ENCODE measurements at regions not wholly inside any gene's neighbourhood (a gene's known extent, or its start where the extent isn't known, plus 50 kb on each side); places are given as distances from the start of the nearest gene placed in this dataset.

DNA sequence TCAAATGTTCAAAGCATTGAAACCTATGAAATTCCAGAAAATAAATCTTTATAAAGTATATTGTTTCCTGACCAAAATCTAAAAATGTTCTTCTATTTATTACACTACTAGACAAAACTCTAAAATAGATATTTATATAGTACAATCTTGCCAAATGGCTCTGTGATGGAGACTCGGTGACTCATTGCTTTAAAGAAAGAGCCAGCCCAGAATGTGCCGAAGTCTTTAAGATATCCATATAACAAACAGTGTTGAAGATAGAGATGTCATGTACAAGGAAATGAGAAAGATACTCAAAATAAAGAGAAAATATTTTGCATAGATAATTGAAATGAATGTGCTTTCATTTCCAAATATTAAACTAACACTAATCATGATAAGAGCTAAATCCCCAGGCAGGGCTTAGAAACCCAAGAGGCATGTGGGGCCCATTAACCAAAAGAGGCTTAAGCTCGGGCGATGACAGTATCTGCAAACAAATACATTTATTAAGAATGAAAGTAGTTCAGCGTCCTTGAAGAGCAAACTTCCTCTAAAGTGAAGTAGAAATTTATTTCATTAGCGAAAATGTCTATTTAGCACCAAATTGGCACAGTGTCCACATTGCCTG lies 102.1 kb upstream of the FAM9B start:
- H3K36me3 ChIP-seq: no peaks in the 10 kb centered on the region
- peaks cover 0 to 3% (median 0%) of the 10 kb centered on the region in 3 donors for H3K27me3 ChIP-seq
- H3K4me3 ChIP-seq: no peak overlapping the region
- no peak for TF ChIP-seq CTCF (IDR thresholded peaks at IDR 0.05)
- no peak for TF ChIP-seq POLR2AphosphoS5 (IDR thresholded peaks at IDR 0.05)
- TF ChIP-seq EP300 (IDR thresholded peaks at IDR 0.05): no peak
- TF ChIP-seq POLR2A (IDR thresholded peaks at IDR 0.05): no peak
- no peaks in the 10 kb centered on the region for H3K9me3 ChIP-seq
- H3K4me1 ChIP-seq: no peaks in the 10 kb centered on the region
- intact Hi-C loops (cut with DNase I): no loop called here
- no peak overlapping the region for H3K27ac ChIP-seq
- WGBS, 2 donors: 64 to 76% methylated on average over 6 of the region's 6 CpGs
- no peak for DNase-seq

DNA sequence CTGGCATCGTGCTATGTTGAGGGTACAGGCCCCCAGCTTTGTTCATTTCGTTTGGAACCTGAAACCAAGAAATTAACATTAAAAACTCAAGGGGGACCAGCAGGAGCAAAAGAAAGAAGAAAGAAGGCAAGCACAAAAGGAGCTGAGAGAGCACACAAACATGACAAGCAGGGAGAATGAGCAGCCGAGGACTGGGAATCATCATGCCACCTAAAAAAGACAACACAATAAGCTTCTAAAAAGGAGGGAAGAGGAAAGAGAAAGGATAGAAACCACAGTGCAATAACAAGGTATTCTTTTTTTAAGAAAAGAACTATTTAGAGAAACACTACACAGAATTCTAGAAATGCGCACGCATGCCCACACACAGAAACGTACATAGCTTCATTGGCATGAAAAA lies 103.2 kb upstream of the FAM9B start:
- 89 to 91% methylated on average over 6 of the region's 6 CpGs for WGBS, 2 donors
- TF ChIP-seq EP300 (IDR thresholded peaks at IDR 0.05): no peak
- TF ChIP-seq POLR2AphosphoS5 (IDR thresholded peaks at IDR 0.05): peak in 2 of 4 donors; percentile 54 to 68
- Histone ChIP-seq H3K27ac (no peak overlapping the region), H3K9me3 (no peaks in the 10 kb centered on the region), H3K27me3 (peaks cover 0 to 3% (median 0%) of the 10 kb centered on the region in 3 donors), H3K4me1 (no peaks in the 10 kb centered on the region), H3K4me3 (no peak overlapping the region), H3K36me3 (no peaks in the 10 kb centered on the region)
- intact Hi-C loops (cut with DNase I): no loop called here
- no peak for DNase-seq

GRCh38 chrX:9141496-9141895 lies 107.6 kb upstream of the FAM9B start:
- intact Hi-C loops (cut with DNase I): no loop called here
- H3K4me1 ChIP-seq: no peaks in the 10 kb centered on the region
- no peak overlapping the region for H3K27ac ChIP-seq
- no peak overlapping the region for H3K4me3 ChIP-seq
- H3K36me3 ChIP-seq: no peaks in the 10 kb centered on the region
- no peaks in the 10 kb centered on the region for H3K9me3 ChIP-seq
- WGBS, 2 donors: 59 to 83% methylated on average over 2 of the region's 2 CpGs
- H3K27me3 ChIP-seq: peaks cover 0 to 3% (median 0%) of the 10 kb centered on the region in 3 donors
- TF ChIP-seq EP300 (IDR thresholded peaks at IDR 0.05) (no peak), POLR2AphosphoS5 (IDR thresholded peaks at IDR 0.05) (no peak)
- no peak for DNase-seq

- intact Hi-C loops (cut with DNase I): no loop called here
- no peak overlapping the region for H3K27ac ChIP-seq
- H3K36me3 ChIP-seq: no peaks in the 10 kb centered on the region
- WGBS, 2 donors: 70% methylated on average over 13 of the region's 13 CpGs
- DNase-seq: no peak
- TF ChIP-seq CTCF (IDR thresholded peaks at IDR 0.05) (no peak), EP300 (IDR thresholded peaks at IDR 0.05) (no peak), POLR2AphosphoS5 (IDR thresholded peaks at IDR 0.05) (no peak), POLR2A (IDR thresholded peaks at IDR 0.05) (no peak)
- no peak overlapping the region for H3K4me3 ChIP-seq
- peaks cover 0 to 12% (median 10%) of the 10 kb centered on the region in 4 donors for H3K4me1 ChIP-seq
- peaks cover 0 to 3% (median 0%) of the 10 kb centered on the region in 3 donors for H3K27me3 ChIP-seq
- H3K9me3 ChIP-seq: no peaks in the 10 kb centered on the region
Measured at GRCh38 chrX:9144701-9145241, 110.8 kb upstream of the FAM9B start.

DNA sequence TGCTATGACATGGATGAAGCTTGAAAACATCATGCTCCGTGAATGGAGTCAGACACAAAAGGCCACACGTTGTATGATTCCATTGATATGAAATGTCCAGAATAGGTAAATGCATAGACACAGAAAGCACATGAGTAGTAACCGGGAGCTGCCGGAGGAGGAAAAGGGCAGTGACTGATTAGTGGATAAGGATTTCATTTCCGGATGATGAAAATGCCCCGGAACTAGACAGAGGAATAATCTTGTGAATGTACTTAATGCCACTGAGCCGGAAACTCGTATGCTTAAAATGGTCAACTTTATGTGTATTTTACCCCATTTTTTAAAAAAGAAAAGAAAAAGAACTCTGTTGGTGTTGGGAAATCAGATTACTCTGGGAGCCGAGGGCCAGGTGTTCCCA lies 112.7 kb upstream of the FAM9B start:
- Histone ChIP-seq H3K4me3 (no peak overlapping the region), H3K27me3 (no peaks in the 10 kb centered on the region), H3K36me3 (no peaks in the 10 kb centered on the region), H3K9me3 (no peaks in the 10 kb centered on the region), H3K27ac (no peak overlapping the region), H3K4me1 (peaks cover 0 to 12% (median 10%) of the 10 kb centered on the region in 4 donors)
- intact Hi-C loops (cut with DNase I): no loop called here
- no peak for TF ChIP-seq CTCF (IDR thresholded peaks at IDR 0.05)
- no peak for TF ChIP-seq EP300 (IDR thresholded peaks at IDR 0.05)
- TF ChIP-seq POLR2AphosphoS5 (IDR thresholded peaks at IDR 0.05): no peak
- no peak for TF ChIP-seq POLR2A (IDR thresholded peaks at IDR 0.05)
- WGBS, 2 donors: 94% methylated on average over 9 of the region's 9 CpGs
- DNase-seq: no peak
